ENCODE measurements at regions not wholly inside any gene's neighbourhood (a gene's known extent, or its start where the extent isn't known, plus 50 kb on each side); places are given as distances from the start of the nearest gene placed in this dataset.
A peak's percentile ranks its signal among the peaks of the same experiment; 100 is the strongest.

- DNase-seq (ENCODE audit: low spot score): no peak
Measured at GRCh38 chr2:162965191-162965590, 126.6 kb upstream of the KCNH7 start.

GRCh38 chr2:162964513-162964912, 125.9 kb upstream of the KCNH7 start:
- DNase-seq (ENCODE audit: low spot score): no peak

- DNase-seq (ENCODE audit: low spot score): no peak
Measured at GRCh38 chr2:162963156-162963555, 124.6 kb upstream of the KCNH7 start.

- no peak for DNase-seq (ENCODE audit: low spot score)
Measured at GRCh38 chr2:162945785-162946184, 107.2 kb upstream of the KCNH7 start.

- no peak for DNase-seq (ENCODE audit: low spot score)
Measured at GRCh38 chr2:162938387-162938786, 99.8 kb upstream of the KCNH7 start.

GRCh38 chr2:162934191-162934590, 95.6 kb upstream of the KCNH7 start:
- no peak for DNase-seq (ENCODE audit: low spot score)

GRCh38 chr2:162932416-162932815, 93.8 kb upstream of the KCNH7 start:
- DNase-seq (ENCODE audit: low spot score): no peak

GRCh38 chr2:162929571-162929970, 91.0 kb upstream of the KCNH7 start:
- DNase-seq (ENCODE audit: low spot score): no peak

GRCh38 chr2:162928356-162928755, 89.8 kb upstream of the KCNH7 start:
- peak; percentile 61 for DNase-seq (ENCODE audit: low spot score)

GRCh38 chr2:162926907-162927306, 88.3 kb upstream of the KCNH7 start:
- DNase-seq (ENCODE audit: low spot score): no peak

GRCh38 chr2:162926501-162926900, 87.9 kb upstream of the KCNH7 start:
- DNase-seq (ENCODE audit: low spot score): peak; percentile 58

- DNase-seq (ENCODE audit: low spot score): no peak
Measured at GRCh38 chr2:162925595-162925994, 87.0 kb upstream of the KCNH7 start.

- DNase-seq (ENCODE audit: low spot score): no peak
Measured at GRCh38 chr2:162919111-162919510, 80.5 kb upstream of the KCNH7 start.

GRCh38 chr2:162917626-162918025, 79.1 kb upstream of the KCNH7 start:
- DNase-seq (ENCODE audit: low spot score): no peak

- no peak for DNase-seq (ENCODE audit: low spot score)
Measured at GRCh38 chr2:162916286-162916801, 77.8 kb upstream of the KCNH7 start.

- no peak for DNase-seq (ENCODE audit: low spot score)
Measured at GRCh38 chr2:162915858-162916257, 77.3 kb upstream of the KCNH7 start.

- no peak for DNase-seq (ENCODE audit: low spot score)
Measured at GRCh38 chr2:162914161-162914560, 75.6 kb upstream of the KCNH7 start.

- DNase-seq (ENCODE audit: low spot score): no peak
Measured at GRCh38 chr2:162912787-162913186, 74.2 kb upstream of the KCNH7 start.

GRCh38 chr2:162908567-162908966, 70.0 kb upstream of the KCNH7 start:
- no peak for DNase-seq (ENCODE audit: low spot score)

- peak; percentile 76 for DNase-seq (ENCODE audit: low spot score)
Measured at GRCh38 chr2:162890690-162891311, 52.2 kb upstream of the KCNH7 start.

GRCh38 chr2:162888652-162889051, 50.1 kb upstream of the KCNH7 start:
- DNase-seq (ENCODE audit: low spot score): no peak
